Urinary bladder (tissue), 3 donors: ENCODE measurements at regions not wholly inside any gene's neighbourhood (a gene's known extent, or its start where the extent isn't known, plus 50 kb on each side); places are given as distances from the start of the nearest gene placed in this dataset.
"Not testable (repeated sequence)": the region's sequence is repeated elsewhere in the genome, so short reads cannot be mapped to it uniquely, and the experiment has no call there.

ENCODE experiments used
- DNase-seq: peaks from one replicate; pipeline ENCODE4 v3.0.0-alpha.2; 2015; ENCODE audit errors: extremely low spot score
- H3K27ac ChIP-seq: one replicate; pipeline ENCODE4 v1.5.1; 2013; ENCODE audit warnings: low read depth, mild to moderate bottlenecking, moderate library complexity
- H3K36me3 ChIP-seq: one replicate; pipeline ENCODE4 v1.6.1; 2013; ENCODE audit warnings: mild to moderate bottlenecking, moderate library complexity; ENCODE audit not compliant: insufficient read depth
- H3K4me1 ChIP-seq: one replicate; pipeline ENCODE4 v1.6.1; 2013; ENCODE audit warnings: mild to moderate bottlenecking, moderate library complexity; ENCODE audit not compliant: insufficient read depth
- H3K4me3 ChIP-seq: one replicate; pipeline ENCODE4 v1.5.1; 2013; ENCODE audit warnings: low read depth, low read length
- WGBS: extraction: QIAGEN DNeasy Blood & Tissue Kit; methylation state at CpG from one replicate; pipeline ENCODE4 v1.1.7; 2013; 5-methylcytosine and 5-hydroxymethylcytosine counted together
- donor health status: healthy with polysubstance abuse.
- donor health status: healthy.

DNA sequence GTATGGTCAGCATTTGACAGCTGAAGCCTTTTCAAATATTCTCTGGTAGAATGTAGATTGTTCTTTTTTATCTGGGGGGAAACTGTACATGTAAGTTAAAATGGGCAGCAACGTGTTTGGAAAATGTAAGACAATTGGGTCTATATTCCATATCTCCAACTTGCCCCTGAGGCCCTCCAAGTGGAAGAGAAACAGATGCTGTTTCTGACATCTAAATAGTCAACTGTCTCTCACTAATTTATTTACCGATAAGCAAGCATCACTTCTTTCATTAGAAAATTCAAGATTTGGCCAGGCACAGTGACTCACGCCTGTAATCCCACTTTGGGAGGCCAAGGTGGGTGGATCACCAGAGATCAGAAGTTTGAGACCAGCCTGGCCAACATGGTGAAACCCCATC lies 120.2 kb upstream of the TBCA start:
- no peak for DNase-seq
- Histone ChIP-seq H3K4me1 (no peaks in the 10 kb centered on the region), H3K27ac (no peak overlapping the region), H3K36me3 (no peaks in the 10 kb centered on the region), H3K4me3 (no peak overlapping the region)
- WGBS = 80% methylated on average over 3 of the region's 3 CpGs

DNA sequence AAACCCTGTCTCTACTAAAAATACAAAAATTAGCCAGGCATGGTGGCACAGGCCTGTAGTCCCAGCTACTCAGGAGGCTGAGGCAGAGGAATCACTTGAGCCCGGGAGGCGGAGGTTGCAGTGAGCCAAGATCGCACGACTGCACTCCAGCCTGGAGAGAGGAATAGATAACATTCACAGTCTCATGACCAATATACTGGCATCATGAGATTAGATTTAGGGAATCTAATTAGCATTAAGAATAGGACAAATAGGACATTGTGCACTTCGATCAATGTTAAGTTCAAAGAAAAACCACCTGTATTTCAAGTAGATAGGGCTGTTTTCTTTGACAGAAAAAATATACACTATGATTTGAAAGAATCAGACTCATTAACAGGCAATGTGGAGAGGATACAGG lies 118.0 kb upstream of the TBCA start:
- 88% methylated on average over 5 of the region's 5 CpGs for WGBS
- not testable (repeated sequence) for H3K36me3 ChIP-seq, H3K4me3 ChIP-seq, H3K4me1 ChIP-seq, DNase-seq, H3K27ac ChIP-seq

DNA sequence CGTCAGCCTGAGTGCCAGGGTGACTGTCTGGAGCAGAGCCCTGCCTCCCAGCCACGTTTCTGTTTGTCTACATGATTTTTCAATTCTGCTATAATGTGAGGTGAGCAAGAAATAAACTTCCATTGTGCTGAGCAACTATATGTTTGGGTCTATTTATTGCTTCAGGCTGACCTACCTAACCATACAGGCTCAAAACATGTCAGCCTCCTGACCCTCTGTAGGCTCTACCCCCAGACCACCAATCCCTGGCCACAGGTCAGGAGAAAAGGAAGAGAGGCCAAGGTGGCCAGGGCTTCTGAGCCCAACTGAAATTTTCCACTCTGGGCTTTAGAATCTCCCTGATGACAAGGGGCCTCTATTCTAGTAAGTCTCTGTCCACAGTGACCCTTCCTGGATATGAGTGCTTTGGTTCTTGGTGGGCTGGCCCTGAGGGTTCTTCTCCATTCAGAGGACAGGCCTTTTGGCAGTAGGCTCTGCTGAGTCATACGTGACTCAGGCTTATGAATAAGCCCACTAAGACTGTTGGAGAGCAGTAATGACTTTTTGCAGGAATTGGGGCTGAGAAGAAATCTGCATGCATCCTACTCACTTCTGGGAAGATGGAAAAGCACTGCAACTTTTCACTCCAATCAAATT lies 117.2 kb upstream of the TBCA start:
- H3K4me1 ChIP-seq = no peaks in the 10 kb centered on the region
- no peaks in the 10 kb centered on the region for H3K36me3 ChIP-seq
- H3K27ac ChIP-seq = no peak overlapping the region
- H3K4me3 ChIP-seq = no peak overlapping the region
- 75% methylated on average over 3 of the region's 3 CpGs for WGBS
- no peak for DNase-seq

DNA sequence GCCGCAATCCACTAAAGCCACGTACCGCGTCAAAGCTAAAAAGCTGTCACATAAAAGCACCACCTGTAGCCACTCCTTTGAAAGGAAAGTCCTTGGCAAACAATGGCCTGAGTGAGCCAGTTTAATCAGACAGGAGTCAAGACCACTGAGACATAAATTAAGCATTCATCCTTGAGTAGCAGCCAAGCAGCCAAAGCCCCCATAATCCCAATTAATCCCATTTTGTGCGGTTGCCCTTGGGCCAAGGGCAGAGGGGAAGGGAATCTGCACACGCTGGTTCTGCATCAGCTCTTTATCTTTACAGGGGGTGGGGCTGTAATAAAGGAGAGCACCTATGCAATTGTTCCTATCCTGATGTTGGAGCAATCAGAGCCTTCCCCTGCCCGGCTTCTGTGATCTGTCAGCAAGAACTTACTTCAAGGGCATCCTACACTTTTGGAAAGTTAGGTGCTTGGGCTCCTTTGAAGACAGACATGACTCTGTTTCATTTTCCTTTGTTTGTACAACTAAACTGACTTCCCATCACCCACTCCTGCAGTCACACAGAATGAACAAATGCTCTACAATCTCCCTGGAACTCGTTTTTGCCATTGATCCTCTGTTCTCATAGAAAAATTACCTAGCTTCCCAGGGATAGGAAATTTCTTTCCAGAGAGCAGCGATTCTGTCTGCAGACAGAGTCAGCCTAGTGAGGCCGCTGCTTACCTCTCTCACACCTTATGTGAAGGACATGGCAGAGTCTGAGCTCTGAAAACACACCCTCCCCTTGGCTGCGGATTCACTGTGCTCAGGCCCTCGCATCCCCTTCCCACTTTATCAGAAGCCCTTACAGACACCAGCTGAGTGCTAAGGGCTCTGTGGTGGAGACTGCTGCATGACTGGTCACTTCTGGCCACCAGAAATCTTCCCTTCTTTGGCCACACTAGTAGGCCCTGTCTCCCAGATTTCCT lies 116.2 kb upstream of the TBCA start:
- Histone ChIP-seq H3K36me3 (no peaks in the 10 kb centered on the region), H3K4me3 (no peak overlapping the region), H3K27ac (no peak overlapping the region), H3K4me1 (no peaks in the 10 kb centered on the region)
- WGBS = 63% methylated on average over 12 of the region's 12 CpGs
- DNase-seq = no peak

DNA sequence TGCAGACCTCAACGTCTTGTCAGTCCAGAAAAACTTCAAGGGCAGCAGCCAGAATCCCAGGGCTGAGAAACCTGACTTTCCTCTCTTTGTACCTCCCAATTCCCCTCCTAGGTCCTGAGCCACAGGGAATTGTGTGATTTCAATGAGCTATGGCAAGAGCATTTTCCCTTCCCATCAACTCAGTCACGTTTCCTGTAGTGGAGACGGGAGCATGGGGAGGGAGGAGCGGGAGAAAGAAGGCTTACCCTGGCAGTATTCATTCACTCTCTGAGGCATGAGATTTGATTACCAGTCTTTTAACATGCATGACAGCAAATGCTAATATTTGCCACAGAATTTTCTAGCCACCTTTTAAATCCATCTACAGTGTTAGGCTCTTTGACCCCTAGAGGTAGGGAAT lies 109.4 kb upstream of the TBCA start:
- no peaks in the 10 kb centered on the region for H3K36me3 ChIP-seq
- WGBS = 58% methylated on average over 4 of the region's 4 CpGs
- H3K4me3 ChIP-seq = no peak overlapping the region
- no peak overlapping the region for H3K27ac ChIP-seq
- no peak for DNase-seq
- no peaks in the 10 kb centered on the region for H3K4me1 ChIP-seq

DNA sequence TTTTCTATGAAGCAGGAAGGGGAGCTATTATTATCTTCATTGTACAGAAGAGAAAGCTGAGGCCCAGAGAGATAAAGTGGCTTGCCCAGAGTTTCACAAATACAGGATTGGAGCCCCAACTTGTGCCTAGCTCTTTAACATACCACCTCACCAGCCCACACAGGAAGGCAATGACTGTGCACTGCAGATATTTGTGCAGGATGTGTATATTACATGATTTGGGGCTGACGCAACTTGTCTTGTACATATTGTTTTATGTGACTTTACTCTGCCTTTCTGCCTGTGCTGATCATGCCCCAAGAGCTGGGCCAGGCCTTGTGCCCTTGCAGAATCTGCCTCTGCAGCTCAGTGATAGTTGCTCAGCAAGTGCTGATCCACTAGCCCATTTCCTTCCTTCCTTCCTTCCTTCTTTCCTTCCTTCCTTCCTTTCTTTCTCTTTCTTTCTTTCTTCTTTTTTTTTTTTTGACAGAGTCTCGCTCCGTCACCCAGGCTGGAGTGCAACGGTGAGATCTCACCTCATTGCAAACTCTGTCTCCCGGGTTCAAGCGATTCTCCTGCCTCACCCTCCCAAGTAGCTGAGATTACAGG lies 106.6 kb upstream of the TBCA start:
- 90% methylated on average over 6 of the region's 6 CpGs for WGBS
- H3K27ac ChIP-seq = no peak overlapping the region
- no peak overlapping the region for H3K4me3 ChIP-seq
- no peaks in the 10 kb centered on the region for H3K36me3 ChIP-seq
- no peaks in the 10 kb centered on the region for H3K4me1 ChIP-seq
- DNase-seq = no peak

DNA sequence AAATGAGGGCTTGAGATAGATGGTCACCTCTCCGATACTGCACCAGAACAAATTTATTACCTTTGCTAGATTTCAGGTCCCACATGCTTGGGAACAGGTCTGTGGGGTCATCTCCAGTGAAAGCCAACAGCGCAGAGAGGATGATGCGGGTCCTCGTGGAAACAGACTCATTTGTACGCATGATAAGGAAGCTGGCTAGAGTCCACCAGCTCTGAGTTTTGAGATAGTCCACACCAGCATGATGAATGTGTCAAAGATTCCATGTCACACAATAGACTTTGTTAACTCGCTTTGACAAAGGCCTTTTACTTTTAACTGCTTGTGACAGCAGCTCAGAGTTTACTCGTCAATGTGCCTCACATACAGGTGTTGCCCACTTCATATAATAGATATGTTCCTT lies 105.4 kb upstream of the TBCA start:
- no peak for DNase-seq
- no peak overlapping the region for H3K4me3 ChIP-seq
- 62% methylated on average over 7 of the region's 7 CpGs for WGBS
- no peaks in the 10 kb centered on the region for H3K4me1 ChIP-seq
- no peaks in the 10 kb centered on the region for H3K36me3 ChIP-seq
- H3K27ac ChIP-seq = no peak overlapping the region

DNA sequence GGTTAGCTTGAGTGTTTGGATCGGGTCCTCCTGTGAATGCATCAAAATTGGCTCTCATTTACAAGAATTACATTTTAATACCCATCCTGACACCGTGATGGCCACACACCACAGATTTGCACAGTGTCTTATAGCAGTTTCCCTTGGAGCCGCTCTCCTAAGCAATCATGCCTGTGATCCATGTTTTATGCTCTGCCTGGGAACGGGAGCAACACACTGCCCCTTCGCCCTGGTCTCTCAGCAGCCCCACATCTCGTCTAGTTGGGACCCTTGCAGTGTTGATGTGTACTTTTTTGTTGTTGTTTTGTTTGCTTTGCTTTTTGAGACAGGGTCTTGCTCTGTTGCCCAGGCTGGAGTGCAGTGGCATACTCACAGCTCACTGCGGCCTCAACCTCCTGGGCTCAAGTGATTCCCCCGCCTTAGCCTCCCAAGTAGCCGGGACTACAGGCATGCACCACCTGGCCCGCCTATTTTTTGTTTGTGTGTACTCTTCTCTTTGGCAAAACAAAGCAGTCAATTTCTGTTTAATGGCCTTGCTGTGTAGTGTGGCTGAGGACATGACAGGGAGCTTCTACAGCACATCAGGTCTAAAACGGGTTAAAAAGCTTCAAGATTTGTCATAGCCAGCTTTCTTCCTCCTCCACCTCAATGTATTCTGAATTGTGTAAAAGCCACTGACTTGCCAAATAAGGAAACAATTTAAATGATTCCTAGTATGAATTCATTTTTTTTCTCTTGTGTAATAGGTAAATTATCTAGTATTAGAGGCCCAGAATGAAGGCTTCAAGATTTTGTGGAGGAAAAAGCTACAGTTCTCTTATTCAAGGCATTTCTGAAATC lies 101.6 kb upstream of the TBCA start:
- Histone ChIP-seq H3K36me3 (no peaks in the 10 kb centered on the region), H3K4me1 (no peaks in the 10 kb centered on the region), H3K4me3 (no peak overlapping the region), H3K27ac (no peak overlapping the region)
- no peak for DNase-seq
- WGBS = 89% methylated on average over 11 of the region's 11 CpGs

DNA sequence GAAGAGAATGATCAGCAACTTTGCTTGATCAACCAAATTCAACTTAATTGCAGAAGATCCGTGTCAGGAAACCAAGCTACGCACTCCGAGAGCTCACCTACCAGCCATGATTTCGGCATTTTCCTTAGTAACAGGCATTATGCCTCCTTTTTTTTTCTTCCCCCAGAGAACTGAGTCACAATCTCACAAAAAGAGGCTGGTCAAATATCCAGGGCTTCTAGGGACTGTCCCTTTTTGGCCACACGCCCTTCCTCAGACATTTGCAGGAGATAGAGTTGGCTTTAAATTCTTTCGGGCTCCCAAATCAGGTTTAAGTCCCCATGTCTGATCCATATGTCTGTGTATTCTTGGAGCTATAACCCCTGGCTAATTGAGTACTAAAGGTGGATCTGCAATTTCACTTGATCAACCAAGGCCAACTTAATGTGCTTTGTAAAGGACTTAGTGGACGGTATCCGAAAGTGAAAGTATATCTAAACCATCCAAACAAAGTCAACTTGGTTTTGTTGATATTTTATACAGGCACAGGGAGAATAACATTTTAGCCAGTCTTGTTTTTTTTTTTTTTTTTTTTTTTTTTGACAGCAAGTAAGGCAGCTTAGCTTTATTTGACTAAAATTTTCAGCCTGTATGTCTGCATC lies 100.8 kb upstream of the TBCA start:
- no peaks in the 10 kb centered on the region for H3K4me1 ChIP-seq
- no peak overlapping the region for H3K4me3 ChIP-seq
- DNase-seq = no peak
- WGBS = 87% methylated on average over 8 of the region's 8 CpGs
- no peak overlapping the region for H3K27ac ChIP-seq
- no peaks in the 10 kb centered on the region for H3K36me3 ChIP-seq

DNA sequence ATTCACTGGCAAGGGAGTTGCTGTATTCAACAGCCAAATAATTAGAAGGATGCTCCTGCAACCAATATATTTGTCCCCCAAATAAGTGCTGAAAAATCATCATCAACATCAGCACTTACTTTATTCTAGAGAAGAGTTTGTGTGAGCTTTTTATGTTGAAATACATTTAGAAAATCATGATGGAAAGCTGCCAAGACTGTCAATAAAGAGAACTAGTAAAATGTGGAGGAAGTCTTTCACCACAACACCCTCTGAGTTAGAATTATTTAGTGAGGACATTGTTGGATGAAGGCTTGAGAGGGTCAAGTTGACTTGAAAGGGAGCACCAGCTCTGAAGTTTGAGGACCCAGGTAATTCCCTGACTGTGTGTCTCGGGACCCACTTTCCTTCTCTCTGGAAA lies 100.2 kb upstream of the TBCA start:
- no peak for DNase-seq
- 90% methylated on average over 1 of the region's 1 CpG for WGBS
- Histone ChIP-seq H3K27ac (no peak overlapping the region), H3K4me1 (no peaks in the 10 kb centered on the region), H3K4me3 (no peak overlapping the region), H3K36me3 (no peaks in the 10 kb centered on the region)

DNA sequence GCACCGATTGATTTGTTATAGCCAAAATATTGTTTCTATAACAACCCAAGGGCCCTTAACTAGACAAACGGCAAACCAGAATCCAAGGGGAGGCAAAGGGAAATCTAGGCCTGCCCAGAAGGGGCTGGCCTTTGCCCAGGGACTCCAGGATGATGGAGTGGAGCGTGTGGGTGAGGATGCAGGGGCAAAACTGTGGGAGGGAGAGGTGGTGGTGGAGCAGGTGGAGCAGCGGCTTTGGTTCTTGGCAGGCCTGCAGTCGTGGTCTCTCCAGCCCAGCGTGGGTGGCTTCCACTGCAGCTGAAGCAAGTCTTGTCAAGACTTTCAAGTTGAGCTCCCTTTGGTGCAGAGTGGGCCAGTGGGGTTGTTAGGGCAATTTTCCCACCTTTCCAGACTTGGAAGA lies 98.6 kb upstream of the TBCA start:
- no peaks in the 10 kb centered on the region for H3K36me3 ChIP-seq
- no peak for DNase-seq
- 78% methylated on average over 6 of the region's 6 CpGs for WGBS
- no peak overlapping the region for H3K4me3 ChIP-seq
- H3K4me1 ChIP-seq = no peaks in the 10 kb centered on the region
- H3K27ac ChIP-seq = no peak overlapping the region

DNA sequence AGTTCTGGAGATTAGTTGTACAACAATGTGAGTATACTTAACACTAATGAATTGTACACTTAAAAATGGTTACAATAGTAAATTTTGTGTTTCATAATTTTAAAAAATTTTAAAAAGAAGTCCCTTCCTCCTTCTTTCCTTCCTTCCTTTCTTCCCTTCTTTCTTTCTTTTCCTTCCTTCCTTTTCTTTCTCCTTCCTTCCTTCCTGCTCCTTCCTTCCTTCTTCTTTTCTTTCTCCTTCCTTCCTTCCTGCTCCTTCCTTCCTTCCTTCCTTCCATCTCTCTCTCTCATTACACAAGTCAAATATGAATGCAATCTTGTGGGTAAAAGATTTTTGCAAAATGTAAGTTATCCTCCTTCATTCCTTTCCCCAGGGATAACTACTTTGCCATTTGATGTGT lies 97.1 kb upstream of the TBCA start:
- Histone ChIP-seq H3K4me1 (no peaks in the 10 kb centered on the region), H3K27ac (no peak overlapping the region), H3K4me3 (no peak overlapping the region), H3K36me3 (no peaks in the 10 kb centered on the region)
- DNase-seq = no peak

DNA sequence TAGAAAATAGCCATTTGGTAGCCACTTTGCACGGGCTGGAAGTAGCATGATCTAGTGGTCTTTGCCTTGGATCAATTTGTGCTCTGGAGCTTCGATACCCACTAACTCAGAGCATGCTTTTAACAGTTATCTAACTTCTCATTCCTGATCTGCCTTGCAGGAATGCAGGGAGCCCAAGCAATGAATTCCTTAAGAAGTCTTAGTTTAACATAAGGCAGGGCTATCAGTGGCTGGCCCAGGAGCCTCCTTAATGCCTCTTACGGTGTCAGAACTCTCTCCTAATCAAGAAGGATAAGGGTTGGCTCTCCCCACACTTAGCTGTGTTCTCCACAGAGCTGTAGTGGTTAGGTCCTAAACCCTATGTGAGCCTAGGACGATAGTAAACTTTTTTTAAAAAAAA lies 95.8 kb upstream of the TBCA start:
- no peaks in the 10 kb centered on the region for H3K36me3 ChIP-seq
- H3K27ac ChIP-seq = no peak overlapping the region
- H3K4me3 ChIP-seq = no peak overlapping the region
- no peaks in the 10 kb centered on the region for H3K4me1 ChIP-seq
- 73% methylated on average over 4 of the region's 4 CpGs for WGBS
- no peak for DNase-seq
